ENCODE measurements at regions not wholly inside any gene's neighbourhood (a gene's known extent, or its start where the extent isn't known, plus 50 kb on each side); places are given as distances from the start of the nearest gene placed in this dataset.

- TF ChIP-seq CTCF (conservative IDR thresholded peaks at IDR 0.05 in 1 of 2, IDR thresholded peaks at IDR 0.05 in 1 of 2; ENCODE audit: extremely low read depth in 1 of 2, insufficient read depth in 1 of 2, low read depth in 1 of 2, low read length in 2 of 2) = no peak
- TF ChIP-seq EZH2 (IDR thresholded peaks at IDR 0.05; ENCODE audit: borderline replicate concordance, low read length) = no peak
These were observed 173.9 kb upstream of the CENPE start for GRCh38 chr4:103372002-103372558.
